Spleen (tissue), 7 donors: ENCODE measurements at regions not wholly inside any gene's neighbourhood (a gene's known extent, or its start where the extent isn't known, plus 50 kb on each side); places are given as distances from the start of the nearest gene placed in this dataset.

Experiments used
- POLR2A ChIP-seq, 3 donors: fragments of 450-650 bp; IDR thresholded peaks; one replicate each; pipeline ENCODE4 v1.5.1; 2017; ENCODE audit warnings: antibody characterized with exemption in 3 of 3, mild to moderate bottlenecking in 1 of 3
- TF ChIP-seq, protein P1 (sequence below), 11 experiments: fragments of 200-600 bp in 7 of 11; fragments of 450-650 bp in 4 of 11; sonication (generic) in 4 of 11; IDR thresholded peaks in 8 of 11; conservative IDR thresholded peaks in 3 of 11; 1 replicate in 7 of 11; 2 replicates in 4 of 11; pipeline versions ENCODE4 v1.4.0 to v1.8.0; 2016 to 2021; ENCODE audit warnings: antibody characterized with exemption in 11 of 11, inconsistent platforms in 4 of 11, mild to moderate bottlenecking in 1 of 11
- donor health status: DM: no; HTN: no; CAD: no; lungs with moderate emphysema.
- donor health status: DM: no; HTN: no; CAD: no.
- donor health status: DM: no; HTN: no; CAD: no.

DNA sequence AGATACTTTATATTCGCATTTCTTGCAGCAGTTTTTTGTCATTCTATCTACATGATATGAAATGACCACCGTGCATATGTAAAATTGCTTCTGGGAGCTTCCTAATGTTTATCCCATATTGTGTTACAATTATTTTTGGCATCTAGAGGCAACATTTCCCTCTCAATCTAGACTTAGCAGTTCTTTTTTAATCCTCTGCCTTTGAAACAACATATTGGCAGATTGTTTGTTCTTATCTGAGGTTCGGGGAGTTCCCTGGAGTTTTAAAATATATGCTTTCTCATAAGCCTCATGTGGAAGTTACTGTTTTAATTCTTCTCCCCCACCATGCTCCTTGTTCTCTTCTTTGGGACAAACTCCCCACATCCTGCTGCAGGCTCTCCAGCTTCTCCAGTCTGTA is 130.1 kb upstream of the SLC10A2 start:
- TF ChIP-seq, protein P1, sequence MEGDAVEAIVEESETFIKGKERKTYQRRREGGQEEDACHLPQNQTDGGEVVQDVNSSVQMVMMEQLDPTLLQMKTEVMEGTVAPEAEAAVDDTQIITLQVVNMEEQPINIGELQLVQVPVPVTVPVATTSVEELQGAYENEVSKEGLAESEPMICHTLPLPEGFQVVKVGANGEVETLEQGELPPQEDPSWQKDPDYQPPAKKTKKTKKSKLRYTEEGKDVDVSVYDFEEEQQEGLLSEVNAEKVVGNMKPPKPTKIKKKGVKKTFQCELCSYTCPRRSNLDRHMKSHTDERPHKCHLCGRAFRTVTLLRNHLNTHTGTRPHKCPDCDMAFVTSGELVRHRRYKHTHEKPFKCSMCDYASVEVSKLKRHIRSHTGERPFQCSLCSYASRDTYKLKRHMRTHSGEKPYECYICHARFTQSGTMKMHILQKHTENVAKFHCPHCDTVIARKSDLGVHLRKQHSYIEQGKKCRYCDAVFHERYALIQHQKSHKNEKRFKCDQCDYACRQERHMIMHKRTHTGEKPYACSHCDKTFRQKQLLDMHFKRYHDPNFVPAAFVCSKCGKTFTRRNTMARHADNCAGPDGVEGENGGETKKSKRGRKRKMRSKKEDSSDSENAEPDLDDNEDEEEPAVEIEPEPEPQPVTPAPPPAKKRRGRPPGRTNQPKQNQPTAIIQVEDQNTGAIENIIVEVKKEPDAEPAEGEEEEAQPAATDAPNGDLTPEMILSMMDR (IDR thresholded peaks at IDR 0.05 in 8 of 11, conservative IDR thresholded peaks at IDR 0.05 in 3 of 11): no peak
- TF ChIP-seq POLR2A (IDR thresholded peaks at IDR 0.05): no peak
